ENCODE measurements at regions not wholly inside any gene's neighbourhood (a gene's known extent, or its start where the extent isn't known, plus 50 kb on each side); places are given as distances from the start of the nearest gene placed in this dataset.
"Not testable (repeated sequence)": the region's sequence is repeated elsewhere in the genome, so short reads cannot be mapped to it uniquely, and the experiment has no call there.

- Histone ChIP-seq H3K9me3 (ENCODE audit: low read length) (peaks cover 3% of the 10 kb centered on the region; the same call in 1 of the 2 replicates), H3K27ac (ENCODE audit: low read depth, low read length, poor library complexity, severe bottlenecking) (peak overlapping the region; percentile 34), H2AFZ (ENCODE audit: low read length) (peak overlapping the region; percentile 71), H3K4me2 (ENCODE audit: low read length) (peak overlapping the region; percentile 10; the same call in 1 of the 2 replicates), H3K79me2 (ENCODE audit: insufficient read depth, low read depth, low read length) (no peaks in the 10 kb centered on the region), H4K20me1 (ENCODE audit: insufficient read depth, low read length) (no peaks in the 10 kb centered on the region), H3K9me2 (ENCODE audit: insufficient read depth, low read length) (no peaks in the 10 kb centered on the region), H3K36me3 (ENCODE audit: insufficient read depth, low read length) (no peaks in the 10 kb centered on the region), H3K4me3 (ENCODE audit: low read depth, low read length, poor library complexity, severe bottlenecking) (no peak overlapping the region), H3K4me1 (ENCODE audit: insufficient read depth, low read length, poor library complexity, severe bottlenecking) (peaks cover 13% of the 10 kb centered on the region)
- CTCF ChIA-PET (ENCODE audit: unreplicated experiment), result interaction anchor here (1.2 kb wide), 1 partner anchor 39 kb away, joined by 3 read pairs; no protein-coding TSS in a partner anchor
- intact Hi-C loops (cut with micrococcal nuclease; ENCODE audit: unreplicated experiment), result loop anchor here (10.0 kb wide), 1 partner anchor 193 kb away; no protein-coding TSS in a partner anchor
- DNase-seq (ENCODE audit: low spot score), result peak; percentile 61
- no TSS peak for BruUV-seq (replicated peaks)
- TF ChIP-seq CTCF (conservative IDR thresholded peaks at IDR 0.05; ENCODE audit: low read length), result no peak
- TF ChIP-seq EZH2phosphoT487 (IDR thresholded peaks at IDR 0.05; ENCODE audit: borderline replicate concordance, low read depth, low read length), result no peak
- POLR2A ChIA-PET, result interaction anchor here (0.5 to 3.2 kb wide), 7 partner anchors 11 to 413 kb away, joined by 3 to 26 read pairs (median 3); no protein-coding TSS in a partner anchor
These were observed 224.9 kb upstream of the DTNBP1 start for GRCh38 chr6:15887491-15888461.

GRCh38 chr6:15885624-15886023, 222.8 kb upstream of the DTNBP1 start:
- BruUV-seq (replicated peaks), result no TSS peak
- Histone ChIP-seq H3K4me2 (ENCODE audit: low read length) (no peak overlapping the region), H3K27ac (ENCODE audit: low read depth, low read length, poor library complexity, severe bottlenecking) (no peak overlapping the region), H3K79me2 (ENCODE audit: insufficient read depth, low read depth, low read length) (no peaks in the 10 kb centered on the region), H3K36me3 (ENCODE audit: insufficient read depth, low read length) (no peaks in the 10 kb centered on the region), H3K9me2 (ENCODE audit: insufficient read depth, low read length) (no peaks in the 10 kb centered on the region), H3K4me1 (ENCODE audit: insufficient read depth, low read length, poor library complexity, severe bottlenecking) (peaks cover 20% of the 10 kb centered on the region), H2AFZ (ENCODE audit: low read length) (no peak overlapping the region), H3K4me3 (ENCODE audit: low read depth, low read length, poor library complexity, severe bottlenecking) (no peak overlapping the region), H4K20me1 (ENCODE audit: insufficient read depth, low read length) (no peaks in the 10 kb centered on the region), H3K9me3 (ENCODE audit: low read length) (no peaks in the 10 kb centered on the region)
- no peak for DNase-seq (ENCODE audit: low spot score)
- intact Hi-C loops (cut with micrococcal nuclease; ENCODE audit: unreplicated experiment), result loop anchor here (10.0 kb wide), 1 partner anchor 191 kb away; no protein-coding TSS in a partner anchor
- CTCF ChIA-PET (ENCODE audit: unreplicated experiment), result no interaction called here
- POLR2A ChIA-PET, result interaction anchor here (0.7 to 1.5 kb wide), 2 partner anchors 8 to 20 kb away, joined by 3 read pairs; no protein-coding TSS in a partner anchor
- TF ChIP-seq EZH2phosphoT487 (IDR thresholded peaks at IDR 0.05; ENCODE audit: borderline replicate concordance, low read depth, low read length) (no peak), CTCF (conservative IDR thresholded peaks at IDR 0.05; ENCODE audit: low read length) (no peak)

- CTCF ChIA-PET (ENCODE audit: unreplicated experiment); H4K20me1 ChIP-seq (ENCODE audit: insufficient read depth, low read length); DNase-seq (ENCODE audit: low spot score); H3K9me3 ChIP-seq (ENCODE audit: low read length); BruUV-seq (replicated peaks); H3K36me3 ChIP-seq (ENCODE audit: insufficient read depth, low read length); H3K4me2 ChIP-seq (ENCODE audit: low read length); H3K27ac ChIP-seq (ENCODE audit: low read depth, low read length, poor library complexity, severe bottlenecking); H3K4me3 ChIP-seq (ENCODE audit: low read depth, low read length, poor library complexity, severe bottlenecking); H2AFZ ChIP-seq (ENCODE audit: low read length); H3K9me2 ChIP-seq (ENCODE audit: insufficient read depth, low read length); H3K79me2 ChIP-seq (ENCODE audit: insufficient read depth, low read depth, low read length): not testable (repeated sequence)
- intact Hi-C loops (cut with micrococcal nuclease; ENCODE audit: unreplicated experiment), result loop anchor here (10.0 kb wide), 1 partner anchor 189 kb away; no protein-coding TSS in a partner anchor
- H3K4me1 ChIP-seq (ENCODE audit: insufficient read depth, low read length, poor library complexity, severe bottlenecking), result peaks cover 20% of the 10 kb centered on the region
- POLR2A ChIA-PET, result interaction anchor here (0.7 kb wide), 1 partner anchor 9 kb away, joined by 3 read pairs; no protein-coding TSS in a partner anchor
These were observed 220.8 kb upstream of the DTNBP1 start for GRCh38 chr6:15883593-15883992.

Measured in OCI-LY7 (cell line).